Right lobe of liver (tissue), 4 donors: ENCODE measurements at regions not wholly inside any gene's neighbourhood (a gene's known extent, or its start where the extent isn't known, plus 50 kb on each side); places are given as distances from the start of the nearest gene placed in this dataset.

Experiments
- CTCF ChIP-seq, 4 donors: fragments of 200-600 bp in 3 of 4; fragments of 450-650 bp in 1 of 4; IDR thresholded peaks; one replicate each; pipeline versions ENCODE4 v1.5.1 to v1.8.0; 2016 to 2022; ENCODE audit warnings: antibody characterized with exemption in 4 of 4, mild to moderate bottlenecking in 2 of 4
- POLR2A ChIP-seq: fragments of 450-650 bp; IDR thresholded peaks from one replicate; pipeline ENCODE4 v1.6.1; 2017; ENCODE audit warnings: antibody characterized with exemption, mild to moderate bottlenecking
- donor health status: DM: no; HTN: no; CAD: no.
- donor health status: DM: no; HTN: no; CAD: no.
- donor health status: DM: no; HTN: yes; CAD: no.

DNA sequence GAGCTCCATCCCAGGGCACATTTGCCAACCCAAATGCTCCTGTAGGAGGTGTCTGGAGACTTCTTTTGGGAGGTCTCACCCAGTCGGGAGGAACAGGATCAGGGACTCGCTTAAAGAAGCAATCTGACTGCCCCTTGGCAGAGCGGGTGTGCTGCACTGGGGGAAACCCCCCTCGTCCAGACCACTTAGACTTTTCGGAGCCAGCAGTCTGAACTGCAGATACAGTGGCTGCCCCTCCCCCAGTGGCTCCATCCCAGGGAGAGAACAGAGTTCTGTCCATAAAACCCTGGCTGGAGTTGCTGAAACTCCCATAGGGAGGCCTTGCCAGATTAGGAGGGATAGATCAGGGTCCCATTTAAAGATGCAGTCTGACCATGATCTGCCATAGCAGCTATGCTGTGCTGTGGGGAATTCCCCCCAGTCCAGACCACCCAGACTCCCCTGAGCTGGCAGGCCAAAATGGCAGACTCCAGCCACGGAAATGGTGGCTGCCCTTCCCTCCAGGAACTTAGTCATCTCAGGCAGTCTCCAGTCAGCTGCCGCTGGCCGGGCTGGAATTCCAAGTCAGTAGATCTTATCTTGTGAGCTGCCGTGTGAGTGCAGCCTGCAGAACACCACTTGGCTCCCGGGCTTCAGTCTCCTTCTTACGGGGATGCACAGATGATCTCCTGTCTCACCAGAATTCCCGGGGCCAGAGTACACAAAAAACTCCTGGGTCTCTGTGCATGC, 278.1 kb upstream of the SASH1 start:
- TF ChIP-seq CTCF (IDR thresholded peaks at IDR 0.05) (no peak), POLR2A (no peak)
